Tongue (tissue), 1 donor: ENCODE measurements at regions not wholly inside any gene's neighbourhood (a gene's known extent, or its start where the extent isn't known, plus 50 kb on each side); places are given as distances from the start of the nearest gene placed in this dataset.
"Not testable (repeated sequence)": the region's sequence is repeated elsewhere in the genome, so short reads cannot be mapped to it uniquely, and the experiment has no call there.

Experiments
- DNase-seq: peaks from one replicate; pipeline ENCODE4 v3.0.0-alpha.2; 2015

- peak; percentile 69 for DNase-seq
Observed at GRCh38 chr15:62506217-62506805, 341.2 kb upstream of the C2CD4B start.

- no peak for DNase-seq
Observed at GRCh38 chr15:62509395-62509958, 344.4 kb upstream of the C2CD4B start.

- no peak for DNase-seq
Observed at GRCh38 chr15:62510791-62511190, 345.7 kb upstream of the C2CD4B start.

GRCh38 chr15:62512904-62513303 is 347.8 kb upstream of the C2CD4B start:
- peak; percentile 65 for DNase-seq

GRCh38 chr15:62513893-62514292 is 348.8 kb upstream of the C2CD4B start:
- no peak for DNase-seq

- DNase-seq = no peak
Observed at GRCh38 chr15:62515696-62516395, 350.8 kb upstream of the C2CD4B start.

GRCh38 chr15:62517541-62517940 is 352.5 kb upstream of the C2CD4B start:
- DNase-seq = no peak

GRCh38 chr15:62518666-62519065 is 353.6 kb upstream of the C2CD4B start:
- not testable (repeated sequence) for DNase-seq

GRCh38 chr15:62519900-62520299 is 354.8 kb upstream of the C2CD4B start:
- no peak for DNase-seq

GRCh38 chr15:62520887-62521286 is 355.8 kb upstream of the C2CD4B start:
- no peak for DNase-seq

- DNase-seq = no peak
Observed at GRCh38 chr15:62521396-62521795, 356.3 kb upstream of the C2CD4B start.

GRCh38 chr15:62524848-62525247 is 359.8 kb upstream of the C2CD4B start:
- DNase-seq = no peak

- DNase-seq = no peak
Observed at GRCh38 chr15:62527387-62527786, 362.3 kb upstream of the C2CD4B start.

GRCh38 chr15:62528505-62528904 is 363.4 kb upstream of the C2CD4B start:
- DNase-seq = no peak

GRCh38 chr15:62532367-62532766 is 367.3 kb upstream of the C2CD4B start:
- no peak for DNase-seq

GRCh38 chr15:62533687-62534086 is 368.6 kb upstream of the C2CD4B start:
- no peak for DNase-seq

- DNase-seq = no peak
Observed at GRCh38 chr15:62534996-62535395, 369.9 kb upstream of the C2CD4B start.

GRCh38 chr15:62539236-62539635 is 374.2 kb upstream of the C2CD4B start:
- no peak for DNase-seq

- no peak for DNase-seq
Observed at GRCh38 chr15:62541250-62541649, 376.2 kb upstream of the C2CD4B start.

GRCh38 chr15:62541846-62542245 is 376.8 kb upstream of the C2CD4B start:
- DNase-seq = no peak

GRCh38 chr15:62544446-62544845 is 379.4 kb upstream of the C2CD4B start:
- DNase-seq = no peak

GRCh38 chr15:62545467-62546227 is 380.6 kb upstream of the C2CD4B start:
- DNase-seq = peak; percentile 97

GRCh38 chr15:62546628-62547027 is 381.5 kb upstream of the C2CD4B start:
- peak; percentile 53 for DNase-seq
